HEK293 (cell line): ENCODE measurements at regions not wholly inside any gene's neighbourhood (a gene's known extent, or its start where the extent isn't known, plus 50 kb on each side); places are given as distances from the start of the nearest gene placed in this dataset.

Experiments used
- CTCF ChIA-PET: fragments of 350-600 bp; formaldehyde crosslinking; extraction: SDS; loops from one replicate; lab custom pipeline; 2021; ENCODE audit warnings: antibody characterized with exemption; lab: Yijun Ruan, JAX
- POLR2A ChIA-PET: fragments of 300-600 bp; formaldehyde crosslinking; extraction: SDS; loops from one replicate; lab custom pipeline; 2020; ENCODE audit warnings: antibody characterized with exemption, inconsistent platforms; lab: Yijun Ruan, JAX
- H3K27ac ChIP-seq: fragments of 200-500 bp; sonication (Bioruptor generic); 2 replicates; pipeline ENCODE4 v1.5.1; 2014; ENCODE audit warnings: low read depth, low read length, control low read depth, inconsistent platforms; ENCODE audit errors: extremely low read depth
- H3K36me3 ChIP-seq, 2 experiments: fragments of 200-500 bp in 1 of 2; sonication (Bioruptor generic) in 1 of 2; 1 replicate in 1 of 2; 2 replicates in 1 of 2; pipeline ENCODE4 v1.5.1; 2014 to 2017; ENCODE audit warnings: inconsistent platforms in 2 of 2, low read length in 2 of 2; ENCODE audit not compliant: control insufficient read depth in 2 of 2, insufficient read depth in 1 of 2
- H3K4me1 ChIP-seq: fragments of 200-500 bp; sonication (Bioruptor generic); 2 replicates; pipeline ENCODE4 v1.5.1; 2014; ENCODE audit warnings: mild to moderate bottlenecking, low read length, inconsistent platforms; ENCODE audit not compliant: control insufficient read depth, insufficient read depth
- H3K4me3 ChIP-seq: 2 replicates; pipeline ENCODE4 v1.5.1; 2011; ENCODE audit warnings: low read depth, mild to moderate bottlenecking, control low read depth, low read length, moderate library complexity
- H3K9me3 ChIP-seq: fragments of 200-500 bp; sonication (Bioruptor generic); 2 replicates; pipeline ENCODE4 v1.5.1; 2014; ENCODE audit warnings: low read depth, low read length, inconsistent platforms; ENCODE audit not compliant: control insufficient read depth, insufficient read depth
- ATF2 ChIP-seq: fragments of 450-650 bp; formaldehyde crosslinking; IDR thresholded peaks from 2 replicates; pipeline ENCODE4 v1.5.1; 2016; ENCODE audit warnings: missing biosample characterization, missing genetic modification characterization, low read depth
- FEZF1 ChIP-seq: fragments of 450-650 bp; formaldehyde crosslinking; IDR thresholded peaks from 2 replicates; pipeline ENCODE4 v1.5.1; 2016; ENCODE audit warnings: missing biosample characterization, missing genetic modification characterization
- GLI4 ChIP-seq: fragments of 450-650 bp; formaldehyde crosslinking; IDR thresholded peaks from 2 replicates; pipeline ENCODE4 v1.5.1; 2016; ENCODE audit warnings: missing biosample characterization, missing genetic modification characterization
- IKZF3 ChIP-seq: fragments of 450-650 bp; IDR thresholded peaks from 2 replicates; pipeline ENCODE4 v1.5.0; 2018; ENCODE audit warnings: missing biosample characterization, mild to moderate bottlenecking, missing genetic modification characterization, moderate library complexity
- REPIN1 ChIP-seq: fragments of 450-650 bp; formaldehyde crosslinking; IDR thresholded peaks from 2 replicates; pipeline ENCODE4 v1.5.1; 2017; ENCODE audit warnings: missing biosample characterization, missing genetic modification characterization, low read depth
- TRIM28 ChIP-seq: IDR thresholded peaks from 2 replicates; pipeline ENCODE4 v1.6.1; 2011; ENCODE audit warnings: low read length, control low read depth, borderline replicate concordance
- ZBTB1 ChIP-seq: fragments of 450-650 bp; formaldehyde crosslinking; IDR thresholded peaks from 2 replicates; pipeline ENCODE4 v1.5.1; 2016; ENCODE audit warnings: missing biosample characterization, missing genetic modification characterization
- ZBTB44 ChIP-seq: fragments of 450-650 bp; IDR thresholded peaks from 2 replicates; pipeline ENCODE4 v1.5.1; 2018; ENCODE audit warnings: missing biosample characterization, mild to moderate bottlenecking, missing genetic modification characterization
- ZBTB7A ChIP-seq: fragments of 450-650 bp; formaldehyde crosslinking; IDR thresholded peaks from 2 replicates; pipeline ENCODE4 v1.5.1; 2016; ENCODE audit warnings: low read depth, missing biosample characterization, missing genetic modification characterization
- ZEB2 ChIP-seq: fragments of 450-650 bp; formaldehyde crosslinking; IDR thresholded peaks from 2 replicates; pipeline ENCODE4 v1.5.1; 2016; ENCODE audit warnings: missing biosample characterization, missing genetic modification characterization
- ZNF10 ChIP-seq: fragments of 450-650 bp; formaldehyde crosslinking; IDR thresholded peaks from 2 replicates; pipeline ENCODE4 v1.5.1; 2017; ENCODE audit warnings: missing biosample characterization, missing genetic modification characterization
- ZNF114 ChIP-seq: fragments of 450-650 bp; formaldehyde crosslinking; IDR thresholded peaks from 2 replicates; pipeline ENCODE4 v1.5.0; 2017; ENCODE audit warnings: missing biosample characterization, missing genetic modification characterization
- ZNF133 ChIP-seq: fragments of 450-650 bp; formaldehyde crosslinking; IDR thresholded peaks from 2 replicates; pipeline ENCODE4 v1.5.1; 2016; ENCODE audit warnings: missing biosample characterization, missing genetic modification characterization
- ZNF138 ChIP-seq: fragments of 450-650 bp; formaldehyde crosslinking; IDR thresholded peaks from 2 replicates; pipeline ENCODE4 v1.5.1; 2016; ENCODE audit warnings: missing biosample characterization, missing genetic modification characterization, borderline replicate concordance
- ZNF140 ChIP-seq: fragments of 450-650 bp; formaldehyde crosslinking; IDR thresholded peaks from 2 replicates; pipeline ENCODE4 v1.5.1; 2016; ENCODE audit warnings: missing biosample characterization, missing genetic modification characterization
- ZNF155 ChIP-seq: fragments of 450-650 bp; formaldehyde crosslinking; IDR thresholded peaks from 2 replicates; pipeline ENCODE4 v1.5.1; 2016; ENCODE audit warnings: missing biosample characterization, missing genetic modification characterization
- ZNF221 ChIP-seq: fragments of 450-650 bp; formaldehyde crosslinking; IDR thresholded peaks from 2 replicates; pipeline ENCODE4 v1.5.1; 2017; ENCODE audit warnings: missing biosample characterization, missing genetic modification characterization, borderline replicate concordance
- ZNF280C ChIP-seq: fragments of 450-650 bp; formaldehyde crosslinking; IDR thresholded peaks from 2 replicates; pipeline ENCODE4 v1.5.1; 2016; ENCODE audit warnings: missing biosample characterization, missing genetic modification characterization
- ZNF362 ChIP-seq: fragments of 450-650 bp; formaldehyde crosslinking; IDR thresholded peaks from 2 replicates; pipeline ENCODE4 v1.5.1; 2016; ENCODE audit warnings: missing biosample characterization, missing genetic modification characterization
- ZNF423 ChIP-seq: fragments of 450-650 bp; formaldehyde crosslinking; IDR thresholded peaks from 2 replicates; pipeline ENCODE4 v1.5.1; 2016; ENCODE audit warnings: missing biosample characterization, missing genetic modification characterization
- ZNF426 ChIP-seq: fragments of 450-650 bp; formaldehyde crosslinking; IDR thresholded peaks from 2 replicates; pipeline ENCODE4 v1.5.1; 2017; ENCODE audit warnings: missing biosample characterization, missing genetic modification characterization, mild to moderate bottlenecking, inconsistent platforms, moderate library complexity
- ZNF555 ChIP-seq: fragments of 450-650 bp; formaldehyde crosslinking; conservative IDR thresholded peaks from 2 replicates; pipeline ENCODE4 v1.5.1; 2017; ENCODE audit warnings: missing biosample characterization, mild to moderate bottlenecking, missing genetic modification characterization, inconsistent platforms
- ZNF558 ChIP-seq: fragments of 450-650 bp; formaldehyde crosslinking; IDR thresholded peaks from 2 replicates; pipeline ENCODE4 v1.5.1; 2016; ENCODE audit warnings: missing biosample characterization, missing genetic modification characterization
- ZNF561 ChIP-seq: fragments of 450-650 bp; IDR thresholded peaks from 2 replicates; pipeline ENCODE4 v1.5.1; 2018; ENCODE audit warnings: missing biosample characterization, missing genetic modification characterization, borderline replicate concordance
- ZNF692 ChIP-seq: fragments of 450-650 bp; formaldehyde crosslinking; IDR thresholded peaks from 2 replicates; pipeline ENCODE4 v1.5.1; 2016; ENCODE audit warnings: missing biosample characterization, missing genetic modification characterization
- ZNF701 ChIP-seq: fragments of 450-650 bp; formaldehyde crosslinking; IDR thresholded peaks from 2 replicates; pipeline ENCODE4 v1.5.1; 2016; ENCODE audit warnings: missing biosample characterization, missing genetic modification characterization

- TF ChIP-seq ZNF133 (tag by site-specific recombination) (no peak), ZBTB44 (no peak), ZNF561 (tag by site-specific recombination) (no peak), ZBTB1 (tag by site-specific recombination) (no peak), ZNF426 (tag by site-specific recombination) (no peak), ZEB2 (tag by site-specific recombination) (no peak), ZNF140 (no peak), ZNF423 (tag by site-specific recombination) (no peak), ZNF362 (tag by site-specific recombination) (no peak)
Observed at GRCh38 chr3:67228136-67228535, 230.0 kb downstream of the KBTBD8 start (continued).

- H3K36me3 ChIP-seq = no peaks in the 10 kb centered on the region
- ChIA-PET POLR2A (no interaction called here), CTCF (no interaction called here)
- no peak for TF ChIP-seq ZNF138 (tag by site-specific recombination)
- no peak for TF ChIP-seq ZNF280C (tag by site-specific recombination)
- no peak for TF ChIP-seq ZBTB44
- no peak for TF ChIP-seq ZBTB7A (tag by site-specific recombination)
- no peak for TF ChIP-seq REPIN1 (tag by site-specific recombination)
- no peak for TF ChIP-seq ZNF10 (tag by site-specific recombination)
- no peak for TF ChIP-seq ZBTB1 (tag by site-specific recombination)
- TF ChIP-seq ZNF558 (tag by site-specific recombination) = no peak
- no peak for TF ChIP-seq GLI4 (tag by site-specific recombination)
- no peak for TF ChIP-seq ZNF221 (tag by site-specific recombination)
- no peak overlapping the region for H3K27ac ChIP-seq
- H3K4me3 ChIP-seq = no peak overlapping the region
- no peaks in the 10 kb centered on the region for H3K9me3 ChIP-seq
- H3K4me1 ChIP-seq = no peaks in the 10 kb centered on the region
Observed at GRCh38 chr3:67232642-67233041, 234.5 kb downstream of the KBTBD8 start.

GRCh38 chr3:67239353-67239752 is 241.2 kb downstream of the KBTBD8 start:
- ChIA-PET POLR2A (no interaction called here), CTCF (interaction anchor here (0.7 kb wide), 1 partner anchor 868 kb away, joined by 3 read pairs; no protein-coding TSS in a partner anchor)
- H3K4me1 ChIP-seq = no peaks in the 10 kb centered on the region
- no peaks in the 10 kb centered on the region for H3K9me3 ChIP-seq
- H3K36me3 ChIP-seq = no peaks in the 10 kb centered on the region
- H3K4me3 ChIP-seq = no peak overlapping the region
- no peak overlapping the region for H3K27ac ChIP-seq
- no peak for TF ChIP-seq ZNF692 (tag by site-specific recombination)
- TF ChIP-seq ZNF155 = no peak
- TF ChIP-seq TRIM28 = no peak
- no peak for TF ChIP-seq ZNF555 (tag by site-specific recombination)
- TF ChIP-seq ZNF701 (tag by site-specific recombination) = no peak
- TF ChIP-seq FEZF1 (tag by site-specific recombination) = no peak
- no peak for TF ChIP-seq ZNF426 (tag by site-specific recombination)
- no peak for TF ChIP-seq ZNF221 (tag by site-specific recombination)
- TF ChIP-seq ZNF114 (tag by site-specific recombination) = no peak
- TF ChIP-seq IKZF3 (tag by site-specific recombination) = no peak
- TF ChIP-seq ATF2 (tag by site-specific recombination) = no peak
